ENCODE measurements at regions not wholly inside any gene's neighbourhood (a gene's known extent, or its start where the extent isn't known, plus 50 kb on each side); places are given as distances from the start of the nearest gene placed in this dataset.

GRCh38 chr3:103319912-103320311, 885.1 kb downstream of the ZPLD1 start:
- TF ChIP-seq CBX8 (IDR thresholded peaks at IDR 0.05; ENCODE audit: borderline replicate concordance, low read depth, low read length): no peak
- no peak for TF ChIP-seq EP300 (IDR thresholded peaks at IDR 0.05; ENCODE audit: borderline replicate concordance in 1 of 2, low read depth in 2 of 2, low read length in 2 of 2)
- no peak for TF ChIP-seq TAF7 (optimal IDR thresholded peaks at IDR 0.05; ENCODE audit: borderline replicate concordance, low read depth, low read length)
- no peak for TF ChIP-seq GABPA (IDR thresholded peaks at IDR 0.05; ENCODE audit: borderline replicate concordance, insufficient read depth, low read length)
- TF ChIP-seq SUZ12 (IDR thresholded peaks at IDR 0.05; ENCODE audit: low read length): no peak
- TF ChIP-seq MAFK (IDR thresholded peaks at IDR 0.05; ENCODE audit: low read depth, low read length): no peak
- TF ChIP-seq YY1 (IDR thresholded peaks at IDR 0.05; ENCODE audit: low read depth, low read length): no peak
- no peak for TF ChIP-seq RFX5 (IDR thresholded peaks at IDR 0.05; ENCODE audit: borderline replicate concordance, low read depth, low read length)
- no peak for TF ChIP-seq PHF8 (conservative IDR thresholded peaks at IDR 0.05; ENCODE audit: low read depth, low read length)
- TF ChIP-seq CHD7 (IDR thresholded peaks at IDR 0.05; ENCODE audit: insufficient replicate concordance, low read length): no peak
- TF ChIP-seq SRF (IDR thresholded peaks at IDR 0.05; ENCODE audit: low read depth, low read length): no peak
- TF ChIP-seq GTF2F1 (IDR thresholded peaks at IDR 0.05; ENCODE audit: borderline replicate concordance, low read depth, low read length): no peak
- no peak for TF ChIP-seq CHD2 (IDR thresholded peaks at IDR 0.05; ENCODE audit: low read length)
- no peak for TF ChIP-seq ATF3 (IDR thresholded peaks at IDR 0.05; ENCODE audit: insufficient read depth, low read depth, low read length)
